ENCODE measurements at regions not wholly inside any gene's neighbourhood (a gene's known extent, or its start where the extent isn't known, plus 50 kb on each side); places are given as distances from the start of the nearest gene placed in this dataset.

GRCh38 chr6:2387445-2387844 is 142.0 kb upstream of the GMDS start:
- in situ Hi-C loops (cut with HindIII; ENCODE audit: low pct_ligation_motif_present, low sequenced_read_pairs): no loop called here
- Histone ChIP-seq H3K27ac (no peak overlapping the region), H3K27me3 (replicated peaks) (no peaks in the 10 kb centered on the region), H3K4me3 (ENCODE audit: low read depth, low read length) (no peak overlapping the region), H3K36me3 (replicated peaks) (no peaks in the 10 kb centered on the region)
- TF ChIP-seq, protein P1, sequence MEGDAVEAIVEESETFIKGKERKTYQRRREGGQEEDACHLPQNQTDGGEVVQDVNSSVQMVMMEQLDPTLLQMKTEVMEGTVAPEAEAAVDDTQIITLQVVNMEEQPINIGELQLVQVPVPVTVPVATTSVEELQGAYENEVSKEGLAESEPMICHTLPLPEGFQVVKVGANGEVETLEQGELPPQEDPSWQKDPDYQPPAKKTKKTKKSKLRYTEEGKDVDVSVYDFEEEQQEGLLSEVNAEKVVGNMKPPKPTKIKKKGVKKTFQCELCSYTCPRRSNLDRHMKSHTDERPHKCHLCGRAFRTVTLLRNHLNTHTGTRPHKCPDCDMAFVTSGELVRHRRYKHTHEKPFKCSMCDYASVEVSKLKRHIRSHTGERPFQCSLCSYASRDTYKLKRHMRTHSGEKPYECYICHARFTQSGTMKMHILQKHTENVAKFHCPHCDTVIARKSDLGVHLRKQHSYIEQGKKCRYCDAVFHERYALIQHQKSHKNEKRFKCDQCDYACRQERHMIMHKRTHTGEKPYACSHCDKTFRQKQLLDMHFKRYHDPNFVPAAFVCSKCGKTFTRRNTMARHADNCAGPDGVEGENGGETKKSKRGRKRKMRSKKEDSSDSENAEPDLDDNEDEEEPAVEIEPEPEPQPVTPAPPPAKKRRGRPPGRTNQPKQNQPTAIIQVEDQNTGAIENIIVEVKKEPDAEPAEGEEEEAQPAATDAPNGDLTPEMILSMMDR (IDR thresholded peaks at IDR 0.05; ENCODE audit: low read depth, low read length, missing control alignments): no peak
- no peak for DNase-seq

- TF ChIP-seq, protein P1 (IDR thresholded peaks at IDR 0.05; ENCODE audit: low read depth, low read length, missing control alignments): no peak
- DNase-seq: no peak
- in situ Hi-C loops (cut with HindIII; ENCODE audit: low pct_ligation_motif_present, low sequenced_read_pairs): no loop called here
- Histone ChIP-seq H3K27me3 (replicated peaks) (no peaks in the 10 kb centered on the region), H3K36me3 (replicated peaks) (no peaks in the 10 kb centered on the region), H3K27ac (no peak overlapping the region), H3K4me3 (ENCODE audit: low read depth, low read length) (no peak overlapping the region)
These were observed 140.1 kb upstream of the GMDS start for GRCh38 chr6:2385471-2385983.

DNA sequence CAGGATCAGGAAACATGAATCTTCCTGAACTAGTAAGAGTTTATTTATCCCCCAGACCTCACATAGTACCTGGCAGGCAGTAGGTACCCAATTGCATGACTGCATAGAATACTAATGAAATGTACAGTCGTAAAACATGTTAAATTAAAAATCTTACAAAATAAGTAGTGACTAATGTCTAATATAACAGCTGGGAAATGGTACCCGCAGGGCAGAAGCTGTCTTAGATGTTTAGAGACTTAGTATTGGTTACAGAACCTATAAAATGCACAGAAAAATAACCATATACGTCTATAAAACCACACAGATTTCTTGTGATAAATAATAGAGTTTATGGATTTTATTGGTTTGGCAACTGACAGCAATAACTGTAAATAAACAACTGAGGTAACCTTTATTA is 139.1 kb upstream of the GMDS start:
- DNase-seq: no peak
- Histone ChIP-seq H3K4me3 (ENCODE audit: low read depth, low read length) (no peak overlapping the region), H3K27me3 (replicated peaks) (no peaks in the 10 kb centered on the region), H3K27ac (no peak overlapping the region), H3K36me3 (replicated peaks) (no peaks in the 10 kb centered on the region)
- TF ChIP-seq, protein P1 (IDR thresholded peaks at IDR 0.05; ENCODE audit: low read depth, low read length, missing control alignments): no peak
- in situ Hi-C loops (cut with HindIII; ENCODE audit: low pct_ligation_motif_present, low sequenced_read_pairs): no loop called here

GRCh38 chr6:2381872-2382661 is 136.7 kb upstream of the GMDS start:
- Histone ChIP-seq H3K27ac (no peak overlapping the region), H3K27me3 (replicated peaks) (no peaks in the 10 kb centered on the region), H3K36me3 (replicated peaks) (no peaks in the 10 kb centered on the region), H3K4me3 (ENCODE audit: low read depth, low read length) (no peak overlapping the region)
- in situ Hi-C loops (cut with HindIII; ENCODE audit: low pct_ligation_motif_present, low sequenced_read_pairs): no loop called here
- no peak for DNase-seq
- TF ChIP-seq, protein P1 (IDR thresholded peaks at IDR 0.05; ENCODE audit: low read depth, low read length, missing control alignments): no peak

- H3K27ac ChIP-seq: peak overlapping the region; percentile 22
- DNase-seq: peak; percentile 67
- no peaks in the 10 kb centered on the region for H3K36me3 ChIP-seq (replicated peaks)
- TF ChIP-seq, protein P1 (IDR thresholded peaks at IDR 0.05; ENCODE audit: low read depth, low read length, missing control alignments): no peak
- H3K27me3 ChIP-seq (replicated peaks): no peaks in the 10 kb centered on the region
- in situ Hi-C loops (cut with HindIII; ENCODE audit: low pct_ligation_motif_present, low sequenced_read_pairs): no loop called here
- no peak overlapping the region for H3K4me3 ChIP-seq (ENCODE audit: low read depth, low read length)
These were observed 133.7 kb upstream of the GMDS start for GRCh38 chr6:2378891-2379652.
